Spleen (tissue), 7 donors: ENCODE measurements at regions not wholly inside any gene's neighbourhood (a gene's known extent, or its start where the extent isn't known, plus 50 kb on each side); places are given as distances from the start of the nearest gene placed in this dataset.

Source experiments
- CTCF ChIP-seq, 11 experiments: fragments of 200-600 bp in 7 of 11; fragments of 450-650 bp in 4 of 11; sonication (generic) in 4 of 11; IDR thresholded peaks in 8 of 11; conservative IDR thresholded peaks in 3 of 11; 1 replicate in 7 of 11; 2 replicates in 4 of 11; pipeline versions ENCODE4 v1.4.0 to v1.8.0; 2016 to 2021; ENCODE audit warnings: antibody characterized with exemption in 11 of 11, inconsistent platforms in 4 of 11, mild to moderate bottlenecking in 1 of 11
- POLR2A ChIP-seq, 3 donors: fragments of 450-650 bp; IDR thresholded peaks; one replicate each; pipeline ENCODE4 v1.5.1; 2017; ENCODE audit warnings: antibody characterized with exemption in 3 of 3, mild to moderate bottlenecking in 1 of 3
- POLR2AphosphoS5 ChIP-seq, 3 donors: sonication (generic); formaldehyde crosslinking; IDR thresholded peaks; one replicate each; pipeline ENCODE4 v1.5.1; 2017; ENCODE audit warnings: antibody characterized with exemption in 3 of 3
- donor health status: DM: no; HTN: no; CAD: no; lungs with moderate emphysema.
- donor health status: DM: no; HTN: no; CAD: no.
- donor health status: DM: no; HTN: no; CAD: no.

- TF ChIP-seq CTCF (IDR thresholded peaks at IDR 0.05 in 8 of 11, conservative IDR thresholded peaks at IDR 0.05 in 3 of 11) (no peak), POLR2A (IDR thresholded peaks at IDR 0.05) (no peak), POLR2AphosphoS5 (IDR thresholded peaks at IDR 0.05) (peak in 1 of 3 donors; percentile 41)
These were observed 233.7 kb downstream of the IBTK start for GRCh38 chr6:82013561-82014530.
